HG03025 (cell line): ENCODE measurements at regions not wholly inside any gene's neighbourhood (a gene's known extent, or its start where the extent isn't known, plus 50 kb on each side); places are given as distances from the start of the nearest gene placed in this dataset.

Experiments used
- ATAC-seq: cut with Tn5 transposase; IDR thresholded peaks from one replicate; pipeline ENCODE4 v1.9.1; 2021; ENCODE audit warnings: mild to moderate bottlenecking, moderate library complexity; ENCODE audit not compliant: unreplicated experiment, low FRiP score

DNA sequence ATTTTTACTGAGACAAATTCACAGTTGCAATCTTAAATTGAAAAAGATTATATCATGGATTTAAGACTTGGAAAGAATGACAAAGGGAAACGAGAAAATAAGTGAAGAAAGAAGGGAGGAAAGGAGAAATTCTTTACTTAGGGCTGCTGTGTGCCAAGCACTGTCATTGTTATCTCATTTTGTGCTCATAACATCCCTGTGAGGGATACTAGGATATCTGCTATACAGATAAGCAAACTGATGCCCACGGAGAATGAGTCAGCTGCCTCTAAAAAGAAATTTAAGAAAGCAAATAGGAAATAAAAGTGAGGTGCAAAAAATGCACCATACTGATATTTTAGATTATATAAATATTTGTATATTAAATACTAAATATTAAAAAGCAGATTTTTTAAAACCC is 183.6 kb upstream of the NR5A2 start:
- no peak for ATAC-seq

DNA sequence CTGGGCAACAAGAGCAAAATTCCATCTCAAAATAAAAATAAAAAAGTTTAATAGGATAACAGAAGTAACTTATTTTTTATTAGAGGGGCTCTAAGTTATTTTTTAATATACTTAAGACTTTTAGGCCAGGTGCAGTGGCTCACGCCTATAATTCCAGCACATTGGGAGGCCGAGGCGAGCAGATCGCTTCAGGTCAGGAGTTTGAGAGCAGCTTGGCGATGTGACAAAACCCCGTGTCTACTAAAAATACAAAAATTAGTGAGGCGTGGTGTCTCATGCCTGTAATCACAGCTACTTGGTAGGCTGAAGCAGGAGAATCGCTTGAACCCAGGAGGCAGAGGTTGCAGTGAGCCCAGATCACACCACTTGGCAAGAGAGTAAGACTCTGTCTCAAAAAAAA is 180.5 kb upstream of the NR5A2 start:
- no peak for ATAC-seq

DNA sequence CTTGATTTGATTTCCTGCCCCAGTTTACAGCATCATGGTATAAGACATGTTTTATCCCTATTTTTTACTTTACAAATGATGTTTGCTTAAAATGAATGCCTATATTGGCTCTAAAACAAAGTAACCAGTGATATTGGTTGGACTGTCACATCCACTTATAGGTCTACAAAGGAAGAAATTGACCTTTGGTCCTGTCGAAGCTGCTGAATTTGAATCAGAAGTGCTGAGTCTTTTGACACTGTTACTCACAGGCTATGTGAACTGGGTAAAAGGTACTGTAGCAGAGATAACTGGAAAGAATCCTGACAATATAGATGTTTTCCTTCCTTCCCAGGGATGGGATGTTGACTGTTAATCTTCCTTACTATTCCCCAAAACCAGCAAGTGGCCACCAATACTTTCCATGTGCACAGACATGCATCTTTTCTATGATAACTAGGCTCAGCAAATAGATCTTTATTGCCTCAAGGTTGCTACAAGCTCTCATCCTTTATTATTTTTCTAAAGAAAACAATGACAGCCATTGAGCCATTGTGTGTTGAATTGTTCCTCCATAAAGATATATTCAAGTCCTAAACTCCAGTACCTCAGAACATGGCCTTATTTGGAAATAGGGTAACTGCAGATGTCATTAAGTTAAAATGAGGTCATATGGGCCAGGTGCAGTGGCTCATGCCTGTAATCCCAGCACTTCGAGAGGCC is 175.9 kb upstream of the NR5A2 start:
- ATAC-seq = no peak

DNA sequence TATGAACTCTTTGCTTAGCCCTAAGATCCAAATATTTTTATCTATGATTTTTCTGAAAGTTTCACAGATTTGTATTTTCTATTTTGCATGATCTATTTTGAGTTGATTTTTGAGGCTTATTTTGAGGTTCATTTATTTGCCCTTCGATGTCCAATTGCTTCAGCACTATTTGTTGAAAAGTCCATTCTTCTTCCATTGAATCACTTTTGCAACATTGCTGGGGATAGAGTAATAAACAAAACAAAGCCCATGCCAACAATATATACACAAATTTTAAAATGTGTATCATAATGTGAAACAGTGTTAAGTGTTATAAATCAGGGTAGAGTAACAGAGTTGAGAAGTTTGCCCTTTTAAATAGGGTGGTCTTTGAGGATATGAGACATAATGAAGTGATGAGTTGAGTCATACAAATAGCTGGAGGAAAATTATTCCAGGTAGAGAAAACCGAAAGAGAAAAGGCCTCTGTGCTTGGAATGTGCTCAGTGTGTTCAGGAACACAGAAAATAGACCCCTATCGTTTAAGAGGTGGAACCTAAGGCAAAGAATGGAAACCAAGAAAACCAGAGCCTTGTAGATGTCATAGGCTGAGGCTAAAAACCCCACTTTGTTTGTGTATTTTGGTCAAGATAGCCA is 172.7 kb upstream of the NR5A2 start:
- no peak for ATAC-seq

DNA sequence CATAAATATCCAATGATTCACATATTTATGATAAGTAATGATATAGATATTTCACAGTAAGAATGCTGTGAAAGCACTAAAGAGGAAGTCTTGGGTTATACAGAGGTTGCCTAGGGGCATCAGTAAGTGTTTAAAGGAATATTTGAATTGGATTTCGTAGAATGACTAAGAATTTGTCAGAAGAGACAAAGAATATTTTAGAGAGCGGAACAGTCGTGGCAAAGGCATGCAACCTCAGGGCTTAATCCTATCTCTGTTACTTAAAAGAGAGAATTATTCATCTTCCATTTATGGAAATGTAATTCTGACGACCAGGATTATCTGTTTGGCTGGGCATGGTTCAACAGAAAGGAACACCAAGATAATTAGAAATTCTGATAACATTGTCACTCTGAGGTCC is 171.9 kb upstream of the NR5A2 start:
- ATAC-seq = no peak

DNA sequence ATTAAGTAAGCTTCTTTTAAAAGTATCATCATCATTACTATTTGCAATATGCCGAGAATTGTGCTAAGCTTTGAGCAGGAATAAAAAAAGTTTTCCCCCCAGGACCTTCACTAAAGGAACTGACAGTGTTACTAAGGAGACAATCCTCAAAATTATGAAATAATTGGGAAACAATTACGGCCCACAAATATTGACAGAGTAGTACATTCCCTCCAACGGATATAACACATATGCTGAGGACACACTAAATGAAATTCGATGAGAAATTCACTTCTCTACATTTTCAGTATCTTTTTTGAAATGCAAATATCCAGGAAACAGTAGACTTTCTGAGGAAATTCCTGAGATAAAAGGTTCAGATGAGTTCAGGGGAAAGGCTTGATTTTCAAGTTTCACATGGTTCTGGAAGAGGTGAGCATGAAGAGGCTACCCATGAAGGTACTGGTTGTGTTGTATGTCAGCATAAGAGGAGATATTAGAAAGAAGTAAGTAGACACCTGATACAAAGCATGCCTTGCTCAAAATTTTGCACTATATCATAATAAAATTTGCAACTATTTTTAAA is 171.2 kb upstream of the NR5A2 start:
- no peak for ATAC-seq

DNA sequence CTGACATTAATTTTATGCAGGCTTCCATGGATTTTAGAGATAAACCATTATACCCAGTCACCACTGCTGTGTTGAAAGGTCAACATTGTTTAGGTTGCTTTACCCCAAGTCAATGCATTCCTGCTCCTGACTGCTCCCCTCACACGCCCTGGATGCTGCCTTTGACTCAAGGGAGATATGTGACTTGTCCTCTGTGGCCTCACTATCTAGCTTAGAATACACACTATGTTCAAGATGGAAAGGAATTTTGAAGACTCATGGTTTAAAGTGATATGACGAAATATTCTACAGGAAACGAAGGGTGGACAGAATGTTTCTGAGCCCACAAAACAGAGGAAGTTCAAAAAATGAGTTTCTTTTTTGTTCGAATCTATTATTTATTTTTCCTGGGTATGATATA is 170.4 kb upstream of the NR5A2 start:
- ATAC-seq = no peak

DNA sequence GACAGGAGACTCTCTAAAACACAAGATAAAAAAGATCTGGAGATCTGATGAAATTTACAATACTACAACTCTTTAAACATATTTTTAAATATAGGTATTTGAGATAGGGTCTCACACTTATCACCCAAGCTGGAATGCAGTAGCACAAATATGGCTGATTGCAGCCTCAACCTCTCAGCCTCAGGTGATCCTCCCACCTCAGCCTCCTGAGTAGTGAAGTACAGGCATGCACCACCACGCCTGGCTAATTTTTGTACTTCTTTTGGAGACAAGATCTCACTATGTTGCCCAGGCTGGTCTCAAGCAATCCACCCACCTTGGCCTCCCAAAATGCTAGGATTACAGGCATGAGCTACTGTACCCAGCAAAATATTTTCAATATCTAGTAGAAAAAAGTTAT is 170.0 kb upstream of the NR5A2 start:
- ATAC-seq = no peak

DNA sequence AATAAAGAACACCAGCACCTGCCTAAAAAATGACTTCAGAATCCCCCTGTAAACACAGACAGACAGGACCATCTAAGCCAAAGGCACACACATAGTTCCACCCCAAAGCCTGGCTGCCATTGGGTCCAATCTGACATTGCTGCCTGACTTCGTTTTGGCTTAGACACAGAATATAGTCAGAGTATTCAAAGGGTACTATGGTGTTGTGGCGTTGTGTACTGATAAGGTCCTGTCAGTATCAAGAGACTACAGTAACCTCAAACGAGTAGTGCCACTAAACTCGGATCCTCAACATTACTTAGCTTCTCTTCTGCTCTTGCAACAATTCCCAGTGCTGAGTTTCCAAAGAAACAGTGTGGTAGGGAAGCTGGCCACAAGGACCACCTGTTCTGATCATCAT is 169.3 kb upstream of the NR5A2 start:
- ATAC-seq = no peak

DNA sequence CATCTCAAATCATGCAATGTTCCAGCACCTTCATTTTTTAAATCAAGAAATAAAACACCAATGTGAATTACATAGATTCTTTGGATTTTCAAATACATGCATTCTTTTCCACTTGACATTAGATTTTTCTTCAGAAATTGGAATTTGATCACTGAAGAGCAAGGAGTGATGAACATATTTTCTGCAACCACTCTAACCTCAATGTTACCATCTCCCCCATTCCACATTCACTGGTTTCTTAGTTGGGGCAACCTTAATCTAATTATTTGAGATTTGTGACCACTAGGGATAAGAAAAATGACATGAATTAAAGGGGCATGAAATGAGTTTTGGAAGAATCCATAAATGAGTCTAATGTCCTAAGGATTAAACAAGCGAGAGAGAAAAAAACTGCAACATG is 168.7 kb upstream of the NR5A2 start:
- ATAC-seq = no peak

DNA sequence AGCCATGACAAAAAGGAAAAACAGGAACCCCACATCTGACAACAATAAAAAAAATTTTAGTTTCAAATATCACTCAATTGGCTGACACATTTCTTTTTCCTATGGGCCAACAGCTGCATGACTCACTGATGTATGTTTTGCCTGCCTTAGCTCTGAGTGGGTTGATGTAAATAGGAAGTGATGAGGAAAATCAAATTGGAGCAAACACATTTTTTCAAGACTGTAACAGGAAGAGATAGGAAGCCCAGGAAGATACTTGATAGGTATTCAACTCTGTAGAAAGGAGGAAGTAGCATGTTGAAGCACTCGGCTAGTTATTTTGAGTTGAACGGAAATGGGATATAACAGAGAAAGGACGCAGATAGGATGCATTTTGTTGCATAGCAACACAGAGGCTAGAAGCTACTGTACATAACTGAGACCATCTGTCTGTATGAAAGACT is 168.0 kb upstream of the NR5A2 start:
- no peak for ATAC-seq

DNA sequence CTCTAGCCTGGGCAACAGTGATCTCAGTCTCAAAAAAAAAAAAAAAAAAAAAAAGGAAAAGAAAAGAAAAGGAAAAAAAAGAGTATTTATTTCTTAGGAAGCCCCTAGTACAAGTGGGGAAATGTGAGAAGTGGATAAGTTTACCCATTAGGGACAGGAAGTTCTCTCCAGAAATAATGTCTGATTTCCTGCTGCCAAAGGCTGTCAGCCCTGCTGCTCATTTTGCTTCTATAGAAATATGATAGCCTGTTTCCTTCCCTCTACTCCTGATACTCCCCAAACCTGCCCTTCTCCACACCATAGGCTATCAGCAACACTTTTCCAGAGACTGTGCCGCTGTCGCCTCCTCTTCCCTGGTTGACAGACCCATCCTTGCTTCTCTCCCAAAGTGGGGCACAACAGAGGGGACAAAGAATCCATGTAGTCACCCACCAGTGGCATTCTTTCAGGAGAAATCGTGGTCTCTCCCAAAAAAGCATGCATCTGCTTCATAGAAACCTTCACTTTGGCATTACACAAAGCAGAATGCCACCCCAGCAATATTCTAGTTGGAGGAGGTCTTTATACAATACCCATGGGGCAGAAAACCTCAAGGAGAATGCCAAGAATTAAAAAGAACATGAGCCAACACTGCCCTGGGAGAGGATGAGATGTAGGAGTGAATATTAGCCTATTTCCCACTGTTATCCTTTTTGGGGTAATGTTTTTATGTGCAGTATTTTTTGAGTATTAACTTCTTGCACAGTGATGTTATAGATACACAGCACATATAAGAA is 166.3 kb upstream of the NR5A2 start:
- no peak for ATAC-seq

DNA sequence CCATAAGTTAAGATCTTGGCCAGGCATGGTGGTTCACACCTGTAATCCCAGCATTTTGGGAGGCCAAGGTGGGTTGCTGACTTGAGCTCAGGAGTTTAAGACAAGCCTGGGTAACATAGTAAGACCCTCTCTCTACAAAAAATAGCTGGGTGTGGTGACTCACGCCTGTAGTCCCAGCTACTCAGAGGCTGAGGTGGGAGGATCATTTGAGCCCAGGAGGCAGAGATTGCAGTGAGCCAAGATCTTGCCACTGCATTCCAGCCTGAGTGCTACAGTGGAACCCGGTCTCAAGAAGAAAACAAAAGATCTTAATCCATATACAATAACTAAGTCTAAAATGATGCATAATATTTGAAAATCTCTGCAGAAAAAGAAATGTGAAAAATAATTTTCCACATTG is 165.5 kb upstream of the NR5A2 start:
- no peak for ATAC-seq

DNA sequence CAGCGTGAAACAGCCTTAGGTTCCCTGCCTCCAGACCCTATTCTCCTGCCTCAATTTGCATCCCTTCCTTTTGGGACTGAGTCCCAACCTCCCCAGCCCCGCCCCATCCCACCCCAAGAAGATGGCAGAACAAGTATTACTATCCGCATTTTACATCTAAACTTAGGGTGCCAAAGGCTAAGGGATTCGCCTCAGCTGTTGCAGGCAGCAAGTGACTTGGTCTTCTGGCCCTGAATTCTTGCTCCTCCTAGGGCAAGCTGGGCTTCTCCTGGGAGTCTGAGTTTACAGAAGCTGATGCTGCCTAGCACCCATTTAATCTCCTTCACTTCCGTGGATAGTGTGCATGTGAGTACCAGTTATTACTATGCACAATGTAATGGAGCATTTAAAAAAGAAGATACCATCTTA is 161.3 kb upstream of the NR5A2 start:
- ATAC-seq = no peak

DNA sequence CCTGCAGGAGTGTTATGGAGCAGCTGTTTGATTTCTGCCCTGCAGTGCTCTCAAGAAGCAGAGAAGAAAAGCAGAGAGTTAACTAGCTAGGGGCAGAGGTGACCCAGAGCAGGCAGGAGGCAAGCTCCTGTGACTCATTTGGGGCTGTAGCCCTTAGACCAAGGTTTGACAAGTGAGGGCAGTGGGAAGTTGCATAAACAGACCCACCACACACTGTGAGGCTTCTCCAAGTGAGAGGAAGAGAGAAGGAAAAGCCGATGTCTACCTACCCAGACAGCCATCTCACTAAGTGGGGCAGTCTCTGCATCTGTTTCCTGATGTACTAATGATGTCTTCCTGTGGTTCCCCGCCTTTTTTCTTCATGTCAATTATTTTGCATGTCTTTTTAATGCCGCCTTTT is 159.9 kb upstream of the NR5A2 start:
- no peak for ATAC-seq

DNA sequence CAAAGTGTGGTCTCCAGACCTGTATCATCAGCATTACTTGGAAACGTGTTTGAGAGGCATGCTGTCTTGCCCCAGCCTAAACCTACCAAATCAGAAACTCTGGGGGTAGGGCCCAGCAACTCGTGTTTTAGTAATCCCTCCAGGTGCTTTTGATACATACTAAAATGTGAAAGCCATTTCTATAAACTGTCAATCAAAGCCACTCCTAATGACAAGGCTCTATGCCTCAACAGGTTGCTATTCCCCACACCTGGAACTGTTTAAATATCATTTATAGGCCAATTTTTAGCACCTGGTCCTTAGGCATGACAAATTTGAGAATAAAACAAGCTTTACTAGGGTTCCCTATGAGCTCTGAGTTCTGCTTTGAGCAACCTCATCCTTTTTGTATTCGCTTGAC is 158.7 kb upstream of the NR5A2 start:
- no peak for ATAC-seq

DNA sequence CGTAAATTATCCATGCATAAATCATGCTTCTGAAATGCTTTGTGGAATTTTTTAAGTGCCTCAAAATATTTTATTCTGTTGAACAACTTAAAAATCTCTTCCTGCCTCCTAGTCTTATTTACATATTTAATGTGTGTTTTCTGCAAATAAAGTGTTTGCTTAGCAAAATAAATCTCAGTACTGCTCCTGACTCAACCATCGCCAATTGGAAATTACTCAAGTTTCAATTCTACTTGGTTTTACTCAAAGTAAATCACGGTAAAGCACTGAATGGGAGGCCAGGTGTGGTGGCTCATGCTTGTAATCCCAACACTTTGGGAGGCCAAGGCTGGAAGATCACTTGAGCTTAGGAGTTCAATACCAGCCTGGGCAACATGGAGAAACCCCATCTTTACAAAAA is 152.2 kb upstream of the NR5A2 start:
- ATAC-seq = no peak

DNA sequence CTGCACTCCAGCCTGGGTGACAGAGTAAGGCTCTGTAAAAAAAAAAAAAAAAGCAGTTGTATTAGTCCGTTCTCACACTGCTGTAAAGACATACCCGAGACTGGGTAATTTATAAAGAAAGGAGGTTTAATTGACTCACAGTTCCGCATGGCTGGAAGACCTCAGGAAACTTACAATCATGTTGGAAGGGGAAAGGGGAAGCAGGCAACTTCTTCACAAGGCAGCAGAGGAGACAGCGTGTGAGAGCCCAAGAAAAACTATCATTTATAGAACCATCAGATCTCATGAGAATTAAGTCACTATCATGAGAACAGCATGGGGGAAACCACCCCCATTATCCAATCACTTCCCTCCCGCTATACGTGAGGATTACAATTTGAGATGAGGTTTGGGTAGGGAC is 151.7 kb upstream of the NR5A2 start:
- no peak for ATAC-seq

DNA sequence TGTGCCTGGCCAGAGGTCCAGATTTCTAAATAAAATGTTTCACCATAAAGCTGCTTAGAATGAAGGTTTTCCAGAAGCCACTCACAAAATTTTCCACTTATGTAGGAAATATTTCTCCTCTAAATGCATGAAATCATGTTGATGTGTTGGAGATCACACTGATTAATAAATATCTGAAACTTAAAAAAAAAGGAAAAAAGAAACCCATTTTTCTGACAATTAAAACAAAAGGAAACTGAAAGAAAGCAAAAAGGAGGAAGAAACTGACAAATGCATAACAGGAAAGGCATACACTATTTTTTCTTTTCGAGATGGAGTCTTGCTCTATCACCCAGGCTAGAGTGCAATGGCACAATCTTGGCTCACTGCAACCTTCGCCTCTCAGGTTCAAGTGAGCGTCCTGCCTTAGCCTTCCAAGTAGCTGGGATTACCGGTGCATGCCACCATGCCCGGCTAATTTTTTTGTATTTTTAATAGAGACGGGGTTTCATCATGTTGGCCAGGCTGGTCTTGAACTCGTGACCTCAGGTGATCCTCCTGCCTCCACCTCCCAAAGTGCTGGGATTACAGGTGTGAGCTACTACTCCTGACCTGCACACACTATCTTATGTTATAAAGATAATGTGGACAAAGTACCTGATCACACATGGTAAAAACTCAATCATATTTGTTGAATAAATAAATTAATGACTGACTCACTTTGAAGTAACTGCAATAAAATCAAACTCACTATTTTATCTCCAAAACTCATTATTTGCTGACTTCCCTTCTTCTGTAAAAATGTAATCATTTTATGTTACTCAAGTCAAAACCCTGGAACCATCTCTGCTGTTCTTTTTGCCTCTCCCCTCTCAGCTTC is 149.8 kb upstream of the NR5A2 start:
- no peak for ATAC-seq

DNA sequence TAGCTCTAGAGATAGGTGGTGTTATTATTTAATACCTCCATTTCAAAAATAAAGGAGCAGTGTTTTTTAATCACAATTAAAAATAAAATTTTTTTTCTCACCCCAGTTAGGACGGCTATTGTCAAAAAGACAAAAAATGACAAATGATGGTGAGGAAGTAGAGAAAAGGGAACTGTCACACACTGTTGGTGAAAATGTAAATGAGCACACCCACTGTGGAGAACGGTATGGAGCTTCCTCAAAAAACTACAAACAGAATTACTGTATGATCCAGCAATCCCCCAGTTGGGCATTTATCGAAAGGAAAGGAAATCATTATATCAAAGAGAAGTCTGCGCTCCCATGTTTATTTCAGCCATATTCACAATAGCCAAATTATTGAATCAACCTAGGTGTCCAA is 148.7 kb upstream of the NR5A2 start:
- ATAC-seq = no peak

DNA sequence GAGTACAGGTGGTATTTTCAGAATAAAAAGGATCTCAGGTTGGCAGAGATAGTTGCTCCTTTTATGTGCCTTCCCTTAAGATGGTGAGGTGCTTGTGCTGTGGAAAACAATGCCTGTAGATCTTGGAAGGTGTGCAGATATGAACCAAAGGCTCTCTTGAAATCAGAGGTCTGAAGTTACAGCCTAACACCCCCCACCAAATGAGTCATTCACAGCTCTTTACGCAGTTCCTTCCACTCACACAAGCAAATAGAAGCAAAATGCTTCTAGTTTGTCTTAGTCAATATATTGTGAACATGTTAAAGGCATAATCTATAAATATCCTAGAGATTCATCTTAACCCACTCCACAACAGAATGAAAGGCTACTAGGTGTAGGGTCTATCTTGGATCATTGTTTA is 128.9 kb upstream of the NR5A2 start:
- ATAC-seq = no peak
